Karpas-422 (cell line): ENCODE measurements at regions not wholly inside any gene's neighbourhood (a gene's known extent, or its start where the extent isn't known, plus 50 kb on each side); places are given as distances from the start of the nearest gene placed in this dataset.

Experiments
- DNase-seq: peaks from one replicate; pipeline ENCODE4 v3.0.0-alpha.2; 2015
- H2AFZ ChIP-seq: fragments of 200-600 bp; sonication (generic); 2 replicates; pipeline ENCODE4 v1.6.1; 2014; ENCODE audit warnings: antibody characterized with exemption, low read length, mixed read lengths
- H3K27ac ChIP-seq: fragments of 200-600 bp; sonication (generic); 2 replicates; pipeline ENCODE4 v1.5.1; 2014; ENCODE audit warnings: mild to moderate bottlenecking, low read length, moderate library complexity
- H3K27me3 ChIP-seq: fragments of 200-600 bp; sonication (generic); 2 replicates; pipeline ENCODE4 v1.6.1; 2014; ENCODE audit warnings: low read length, mixed read lengths
- H3K36me3 ChIP-seq: fragments of 200-600 bp; sonication (generic); 2 replicates; pipeline ENCODE4 v1.6.1; 2014; ENCODE audit warnings: low read length, mixed read lengths; ENCODE audit not compliant: insufficient read depth
- H3K4me1 ChIP-seq: fragments of 200-600 bp; sonication (generic); 2 replicates; pipeline ENCODE4 v1.6.1; 2014; ENCODE audit warnings: mild to moderate bottlenecking, low read length, mixed read lengths
- H3K4me2 ChIP-seq: fragments of 200-600 bp; sonication (generic); 2 replicates; pipeline ENCODE4 v1.6.1; 2014; ENCODE audit warnings: low read length, low read depth, mild to moderate bottlenecking; ENCODE audit not compliant: poor library complexity, severe bottlenecking
- H3K4me3 ChIP-seq: fragments of 200-600 bp; sonication (generic); 2 replicates; pipeline ENCODE4 v1.5.1; 2014; ENCODE audit warnings: mild to moderate bottlenecking, antibody characterized with exemption, low read length, mixed read lengths
- H3K79me2 ChIP-seq: fragments of 200-600 bp; sonication (generic); 2 replicates; pipeline ENCODE4 v1.6.1; 2014; ENCODE audit warnings: mild to moderate bottlenecking, low read length, mixed read lengths
- H3K9ac ChIP-seq: fragments of 200-600 bp; sonication (generic); 2 replicates; pipeline ENCODE4 v1.6.0; 2014; ENCODE audit warnings: low read length
- H3K9me2 ChIP-seq: fragments of 200-600 bp; sonication (generic), shearing (Covaris generic); replicated peaks from 2 replicates; pipeline ENCODE4 v1.6.0; 2014; ENCODE audit warnings: mild to moderate bottlenecking, low read length, moderate library complexity; ENCODE audit not compliant: insufficient read depth
- H3K9me3 ChIP-seq: fragments of 300-700, 200-600 bp; sonication (generic); 2 replicates; pipeline ENCODE4 v1.6.1; 2014; ENCODE audit warnings: low read length, mixed read lengths
- H4K20me1 ChIP-seq: fragments of 200-600 bp; sonication (generic); 2 replicates; pipeline ENCODE4 v1.6.1; 2014; ENCODE audit warnings: mild to moderate bottlenecking, antibody characterized with exemption, low read length, low read depth; ENCODE audit not compliant: insufficient read depth

GRCh38 chrX:69015156-69015555 lies 150.1 kb downstream of the PJA1 start:
- no peak overlapping the region for H3K4me2 ChIP-seq
- DNase-seq, result no peak

GRCh38 chrX:69014200-69014599 lies 151.1 kb downstream of the PJA1 start:
- H4K20me1 ChIP-seq, result no peaks in the 10 kb centered on the region
- no peak overlapping the region for H3K9ac ChIP-seq
- no peak overlapping the region for H3K4me3 ChIP-seq
- no peak overlapping the region for H3K4me2 ChIP-seq
- H3K79me2 ChIP-seq, result no peaks in the 10 kb centered on the region
- no peaks in the 10 kb centered on the region for H3K36me3 ChIP-seq
- no peak overlapping the region for H3K27ac ChIP-seq
- no peaks in the 10 kb centered on the region for H3K4me1 ChIP-seq
- H2AFZ ChIP-seq, result no peak overlapping the region
- no peak for DNase-seq
- no peaks in the 10 kb centered on the region for H3K9me2 ChIP-seq
- no peaks in the 10 kb centered on the region for H3K27me3 ChIP-seq
- no peaks in the 10 kb centered on the region for H3K9me3 ChIP-seq

More at GRCh38 chrX:69015156-69015555, 150.1 kb downstream of the PJA1 start:
- Histone ChIP-seq H3K4me1 (no peaks in the 10 kb centered on the region), H3K79me2 (no peaks in the 10 kb centered on the region), H3K9ac (no peak overlapping the region), H2AFZ (no peak overlapping the region), H3K9me2 (no peaks in the 10 kb centered on the region), H3K27me3 (no peaks in the 10 kb centered on the region), H4K20me1 (no peaks in the 10 kb centered on the region), H3K9me3 (no peaks in the 10 kb centered on the region), H3K27ac (no peak overlapping the region), H3K4me3 (no peak overlapping the region), H3K36me3 (no peaks in the 10 kb centered on the region)

GRCh38 chrX:69010339-69010738 lies 154.9 kb downstream of the PJA1 start:
- H3K27ac ChIP-seq, result no peak overlapping the region
- no peaks in the 10 kb centered on the region for H4K20me1 ChIP-seq
- H3K4me1 ChIP-seq, result no peaks in the 10 kb centered on the region
- no peak for DNase-seq
- H2AFZ ChIP-seq, result no peak overlapping the region
- H3K79me2 ChIP-seq, result no peaks in the 10 kb centered on the region
- no peaks in the 10 kb centered on the region for H3K27me3 ChIP-seq
- no peaks in the 10 kb centered on the region for H3K9me2 ChIP-seq
- H3K4me3 ChIP-seq, result no peak overlapping the region
- H3K9ac ChIP-seq, result no peak overlapping the region
- no peaks in the 10 kb centered on the region for H3K36me3 ChIP-seq
- H3K4me2 ChIP-seq, result no peak overlapping the region
- no peaks in the 10 kb centered on the region for H3K9me3 ChIP-seq

- Histone ChIP-seq H3K79me2 (no peaks in the 10 kb centered on the region), H4K20me1 (no peaks in the 10 kb centered on the region), H3K9ac (no peak overlapping the region), H3K9me2 (no peaks in the 10 kb centered on the region), H2AFZ (no peak overlapping the region), H3K36me3 (no peaks in the 10 kb centered on the region), H3K4me2 (no peak overlapping the region), H3K4me3 (no peak overlapping the region), H3K27me3 (no peaks in the 10 kb centered on the region), H3K4me1 (no peaks in the 10 kb centered on the region), H3K9me3 (no peaks in the 10 kb centered on the region), H3K27ac (no peak overlapping the region)
- DNase-seq, result no peak
Observed at GRCh38 chrX:69000877-69001276, 164.4 kb downstream of the PJA1 start.

GRCh38 chrX:68999931-69000330 lies 165.3 kb downstream of the PJA1 start:
- H3K36me3 ChIP-seq, result no peaks in the 10 kb centered on the region
- H3K9me3 ChIP-seq, result no peaks in the 10 kb centered on the region
- no peak overlapping the region for H2AFZ ChIP-seq
- no peaks in the 10 kb centered on the region for H3K27me3 ChIP-seq
- H3K4me2 ChIP-seq, result no peak overlapping the region
- H3K9ac ChIP-seq, result no peak overlapping the region
- no peaks in the 10 kb centered on the region for H3K79me2 ChIP-seq
- no peaks in the 10 kb centered on the region for H3K9me2 ChIP-seq
- H3K4me3 ChIP-seq, result no peak overlapping the region
- H3K27ac ChIP-seq, result no peak overlapping the region
- no peaks in the 10 kb centered on the region for H4K20me1 ChIP-seq
- no peak for DNase-seq
- H3K4me1 ChIP-seq, result no peaks in the 10 kb centered on the region

GRCh38 chrX:68999356-68999755 lies 165.9 kb downstream of the PJA1 start:
- no peak overlapping the region for H3K4me2 ChIP-seq
- DNase-seq, result no peak
- H4K20me1 ChIP-seq, result no peaks in the 10 kb centered on the region
- H2AFZ ChIP-seq, result no peak overlapping the region
- H3K79me2 ChIP-seq, result no peaks in the 10 kb centered on the region
- H3K9me2 ChIP-seq, result no peaks in the 10 kb centered on the region
- H3K36me3 ChIP-seq, result no peaks in the 10 kb centered on the region
- H3K9ac ChIP-seq, result no peak overlapping the region
- no peak overlapping the region for H3K4me3 ChIP-seq
- no peaks in the 10 kb centered on the region for H3K9me3 ChIP-seq
- no peak overlapping the region for H3K27ac ChIP-seq
- no peaks in the 10 kb centered on the region for H3K27me3 ChIP-seq
- H3K4me1 ChIP-seq, result no peaks in the 10 kb centered on the region

GRCh38 chrX:68998716-68999115 lies 166.5 kb downstream of the PJA1 start:
- no peaks in the 10 kb centered on the region for H3K36me3 ChIP-seq
- no peaks in the 10 kb centered on the region for H4K20me1 ChIP-seq
- H2AFZ ChIP-seq, result no peak overlapping the region
- H3K79me2 ChIP-seq, result no peaks in the 10 kb centered on the region
- no peak overlapping the region for H3K4me2 ChIP-seq
- H3K9ac ChIP-seq, result no peak overlapping the region
- H3K9me3 ChIP-seq, result no peaks in the 10 kb centered on the region
- H3K9me2 ChIP-seq, result no peaks in the 10 kb centered on the region
- no peak overlapping the region for H3K4me3 ChIP-seq
- DNase-seq, result no peak
- no peaks in the 10 kb centered on the region for H3K4me1 ChIP-seq
- no peaks in the 10 kb centered on the region for H3K27me3 ChIP-seq
- no peak overlapping the region for H3K27ac ChIP-seq

- Histone ChIP-seq H3K27me3 (no peaks in the 10 kb centered on the region), H4K20me1 (no peaks in the 10 kb centered on the region), H3K9me3 (no peaks in the 10 kb centered on the region), H3K27ac (no peak overlapping the region), H3K79me2 (no peaks in the 10 kb centered on the region), H3K4me2 (no peak overlapping the region), H3K9ac (no peak overlapping the region), H3K4me3 (no peak overlapping the region), H3K4me1 (no peaks in the 10 kb centered on the region), H2AFZ (no peak overlapping the region), H3K9me2 (no peaks in the 10 kb centered on the region), H3K36me3 (no peaks in the 10 kb centered on the region)
- no peak for DNase-seq
Observed at GRCh38 chrX:68997911-68998310, 167.3 kb downstream of the PJA1 start.

GRCh38 chrX:68997511-68997910 lies 167.7 kb downstream of the PJA1 start:
- no peak overlapping the region for H3K4me3 ChIP-seq
- H3K4me2 ChIP-seq, result no peak overlapping the region
- H3K27me3 ChIP-seq, result no peaks in the 10 kb centered on the region
- H3K4me1 ChIP-seq, result no peaks in the 10 kb centered on the region
- H3K9me3 ChIP-seq, result no peaks in the 10 kb centered on the region
- H2AFZ ChIP-seq, result no peak overlapping the region
- no peak for DNase-seq
- no peak overlapping the region for H3K9ac ChIP-seq
- H3K9me2 ChIP-seq, result no peaks in the 10 kb centered on the region
- H3K27ac ChIP-seq, result no peak overlapping the region
- H4K20me1 ChIP-seq, result no peaks in the 10 kb centered on the region
- no peaks in the 10 kb centered on the region for H3K79me2 ChIP-seq
- no peaks in the 10 kb centered on the region for H3K36me3 ChIP-seq
